Heart left ventricle (tissue), 16 donors: ENCODE measurements at regions not wholly inside any gene's neighbourhood (a gene's known extent, or its start where the extent isn't known, plus 50 kb on each side); places are given as distances from the start of the nearest gene placed in this dataset.

Source experiments
- ATAC-seq, 4 donors: fragments of 200-7000 bp; cut with Tn5 transposase; one replicate each; pipeline ENCODE4 v1.9.1; 2020 to 2022; ENCODE audit warnings: moderate library complexity in 4 of 4, mild to moderate bottlenecking in 3 of 4, moderate number of reproducible peaks in 1 of 4
- DNase-seq, 5 donors: peaks; one replicate each; pipeline ENCODE4 v3.0.0-alpha.2; 2020
- H3K27ac ChIP-seq, 12 donors: fragments of 200-600 bp; sonication (generic) in 4 of 12; one replicate each; pipeline versions ENCODE4 v1.5.0 to v1.8.0; 2016 to 2022; ENCODE audit warnings: mild to moderate bottlenecking in 2 of 12
- H3K27me3 ChIP-seq, 9 donors: fragments of 200-600 bp; sonication (generic) in 2 of 9; one replicate each; pipeline versions ENCODE4 v1.5.1 to v1.8.0; 2016 to 2022; ENCODE audit warnings: mild to moderate bottlenecking in 3 of 9
- H3K36me3 ChIP-seq, 9 donors: fragments of 200-600 bp; sonication (generic) in 2 of 9; one replicate each; pipeline versions ENCODE4 v1.5.0 to v1.8.0; 2018 to 2022; ENCODE audit warnings: mild to moderate bottlenecking in 2 of 9
- H3K4me1 ChIP-seq, 12 donors: fragments of 200-600 bp; sonication (generic) in 4 of 12; one replicate each; pipeline versions ENCODE4 v1.5.0 to v1.8.0; 2016 to 2022; ENCODE audit warnings: mild to moderate bottlenecking in 3 of 12
- H3K4me3 ChIP-seq, 12 donors: fragments of 200-600 bp; sonication (generic) in 4 of 12; one replicate each; pipeline versions ENCODE4 v1.5.0 to v1.8.0; 2017 to 2022; ENCODE audit warnings: mild to moderate bottlenecking in 9 of 12, moderate library complexity in 4 of 12
- H3K9me3 ChIP-seq, 12 donors: fragments of 200-600 bp; sonication (generic) in 4 of 12; one replicate each; pipeline versions ENCODE4 v1.5.0 to v1.8.0; 2016 to 2022; ENCODE audit warnings: mild to moderate bottlenecking in 1 of 12
- POLR2A ChIP-seq, 2 donors: fragments of 450-650 bp; IDR thresholded peaks; one replicate each; pipeline ENCODE4 v1.6.1; 2017; ENCODE audit warnings: antibody characterized with exemption in 2 of 2, mild to moderate bottlenecking in 2 of 2, moderate library complexity in 2 of 2
- WGBS, 4 donors: extraction: QIAGEN DNeasy Blood & Tissue Kit in 2 of 4; methylation state at CpG; one replicate each; pipeline versions ENCODE4 v1.1.5 to v1.1.7; 2013 to 2018; 5-methylcytosine and 5-hydroxymethylcytosine counted together
- intact Hi-C, 10 donors: fragments of 100-400 bp; cut with DNase I; formaldehyde crosslinking; loops; one replicate each; pipeline versions ENCODE4 v1.11.1 to v1.14.2; 2022
- TF ChIP-seq, protein P1 (sequence below), 12 donors: fragments of 200-600 bp; sonication (generic) in 4 of 12; IDR thresholded peaks; one replicate each; pipeline versions ENCODE4 v1.5.0 to v1.8.0; 2018 to 2022; ENCODE audit warnings: antibody characterized with exemption in 12 of 12, mild to moderate bottlenecking in 5 of 12
- donor health status: ischemic (EF 13 %, LVEDD 7.1; RV severe dilation, severe dysfunction).
- donor health status: healthy with polysubstance abuse.
- donor health status: DM: no; HTN: yes; CAD: no.
- donor health status: DM: no; HTN: no; CAD: no.
- donor health status: ischemic (EF 25% LVEDD 6.9; RV normal size, moderate dysfunction).
- donor health status: ischemic (EF 25% LVEDD 5.7; RV mildly dilated, moderate dysfunction).
- donor health status: healthy.
- donor health status: DM: yes; HTN: yes; CAD: no.
- donor health status: ischemic (EF 35%, LVEDD 5.7; RV mildly dilated, moderate dysfunction).
- donor health status: nonischemic (EF 11% LVEDD 7.7; RV severe dilation, severe dysfunction).
- donor health status: DM: yes; HTN: yes; CAD: no.
- donor health status: PGD.
- donor health status: ischemic (EF 29% LVEDD 5.4; RV normal size, mild dysfunction).
- donor health status: nonischemic (EF 23%, LVEDD 6.1; RV moderate dilation, normal function).

DNA sequence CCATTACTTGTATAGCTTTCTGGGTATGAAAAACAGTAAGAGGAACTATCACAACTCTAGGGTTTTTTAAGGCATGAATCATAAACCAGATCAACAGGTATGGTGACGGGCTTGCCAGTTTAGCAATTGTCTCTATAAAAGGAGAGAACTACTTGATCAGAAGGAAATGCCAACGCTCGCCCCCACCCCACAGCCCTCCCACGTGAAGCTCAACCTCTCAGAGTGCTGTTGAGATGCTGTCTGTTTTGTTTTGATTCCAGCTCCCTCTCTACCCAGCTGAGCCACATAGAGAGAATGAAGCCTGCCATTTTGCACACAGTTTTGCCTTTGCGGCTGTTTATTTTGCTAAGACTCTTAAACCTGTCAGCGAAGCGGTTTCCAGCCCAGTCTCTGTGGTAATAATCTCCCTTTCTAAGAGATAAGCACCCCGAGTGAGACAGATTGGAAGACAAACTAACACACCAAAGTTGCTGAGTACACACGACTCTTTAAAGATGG lies 257.9 kb upstream of the ANKRD55 start:
- intact Hi-C loops, result no loop called here
- DNase-seq (no peak), ATAC-seq (no peak)
- Histone ChIP-seq H3K4me3 (no peak overlapping the region), H3K36me3 (no peaks in the 10 kb centered on the region), H3K27me3 (no peaks in the 10 kb centered on the region), H3K27ac (no peak overlapping the region), H3K9me3 (no peaks in the 10 kb centered on the region), H3K4me1 (peaks cover 0 to 25% (median 12%) of the 10 kb centered on the region in 12 donors)
- WGBS, 4 donors, result 53 to 76% (median 61%) methylated on average over 9 of the region's 9 CpGs
- TF ChIP-seq POLR2A (IDR thresholded peaks at IDR 0.05), result no peak
- TF ChIP-seq, protein P1, sequence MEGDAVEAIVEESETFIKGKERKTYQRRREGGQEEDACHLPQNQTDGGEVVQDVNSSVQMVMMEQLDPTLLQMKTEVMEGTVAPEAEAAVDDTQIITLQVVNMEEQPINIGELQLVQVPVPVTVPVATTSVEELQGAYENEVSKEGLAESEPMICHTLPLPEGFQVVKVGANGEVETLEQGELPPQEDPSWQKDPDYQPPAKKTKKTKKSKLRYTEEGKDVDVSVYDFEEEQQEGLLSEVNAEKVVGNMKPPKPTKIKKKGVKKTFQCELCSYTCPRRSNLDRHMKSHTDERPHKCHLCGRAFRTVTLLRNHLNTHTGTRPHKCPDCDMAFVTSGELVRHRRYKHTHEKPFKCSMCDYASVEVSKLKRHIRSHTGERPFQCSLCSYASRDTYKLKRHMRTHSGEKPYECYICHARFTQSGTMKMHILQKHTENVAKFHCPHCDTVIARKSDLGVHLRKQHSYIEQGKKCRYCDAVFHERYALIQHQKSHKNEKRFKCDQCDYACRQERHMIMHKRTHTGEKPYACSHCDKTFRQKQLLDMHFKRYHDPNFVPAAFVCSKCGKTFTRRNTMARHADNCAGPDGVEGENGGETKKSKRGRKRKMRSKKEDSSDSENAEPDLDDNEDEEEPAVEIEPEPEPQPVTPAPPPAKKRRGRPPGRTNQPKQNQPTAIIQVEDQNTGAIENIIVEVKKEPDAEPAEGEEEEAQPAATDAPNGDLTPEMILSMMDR (IDR thresholded peaks at IDR 0.05), result no peak

DNA sequence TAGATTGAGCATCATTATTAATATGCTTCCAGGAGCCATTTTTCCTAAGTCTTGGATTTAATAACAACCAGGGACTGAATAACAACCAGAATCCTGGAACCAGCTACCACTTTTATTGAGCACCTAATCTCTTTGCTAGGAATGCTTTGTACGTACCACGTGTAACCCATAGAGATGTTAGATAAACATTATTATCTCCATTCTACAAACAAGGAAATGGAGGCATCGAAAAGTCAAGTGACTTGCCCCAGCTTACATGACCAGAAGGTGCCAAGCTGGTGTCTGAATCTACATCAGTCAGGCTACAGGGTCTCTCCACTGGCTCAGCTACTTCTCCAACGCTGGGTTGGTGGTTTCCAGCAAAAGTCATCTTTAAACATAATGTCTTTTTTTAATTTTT lies 256.1 kb upstream of the ANKRD55 start:
- H3K27ac ChIP-seq, result no peak overlapping the region
- no peaks in the 10 kb centered on the region for H3K36me3 ChIP-seq
- peaks cover 0 to 16% (median 8%) of the 10 kb centered on the region in 12 donors for H3K4me1 ChIP-seq
- WGBS, 4 donors, result 61 to 95% (median 90%) methylated on average over 4 of the region's 4 CpGs
- intact Hi-C loops, result loop anchor here in 5 of 10 donors (10.0 kb wide), 4 partner anchors 204 to 346 kb away; partner anchors contain the start of gene MAP3K1 (in 1 of the 5)
- TF ChIP-seq POLR2A (IDR thresholded peaks at IDR 0.05), result no peak
- TF ChIP-seq, protein P1 (IDR thresholded peaks at IDR 0.05), result no peak
- DNase-seq (no peak), ATAC-seq (no peak)
- H3K4me3 ChIP-seq, result no peak overlapping the region
- no peaks in the 10 kb centered on the region for H3K27me3 ChIP-seq
- H3K9me3 ChIP-seq, result no peaks in the 10 kb centered on the region

DNA sequence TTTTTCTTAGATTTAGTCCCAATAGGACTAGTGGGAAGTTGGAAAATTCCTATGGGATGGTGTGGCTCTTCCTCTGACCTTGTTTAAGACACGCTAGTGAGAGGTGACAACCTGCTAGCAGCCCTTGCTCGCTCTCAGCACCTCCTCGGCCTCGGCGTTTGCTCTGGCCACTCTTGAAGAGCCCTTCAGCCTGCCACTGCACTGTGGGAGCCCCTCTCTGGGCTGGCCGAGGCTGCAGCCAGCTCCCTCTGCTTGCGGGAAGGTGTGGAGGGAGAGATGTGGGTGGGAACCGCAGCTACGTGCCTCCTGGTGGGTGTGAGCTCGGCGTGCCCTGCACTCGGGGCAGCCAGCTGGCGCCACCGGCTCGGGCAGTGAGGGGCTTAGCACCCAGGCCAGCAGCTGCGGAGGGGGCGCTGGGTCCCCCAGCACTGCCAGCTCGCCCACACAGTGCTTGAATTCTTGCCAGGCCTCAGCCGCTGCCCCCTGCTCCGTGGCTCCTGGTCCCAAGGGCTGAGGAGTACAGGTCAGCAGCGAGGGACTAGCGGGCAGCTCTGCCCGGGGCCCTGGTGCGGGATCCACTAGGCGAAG lies 254.5 kb upstream of the ANKRD55 start:
- ATAC-seq (no peak), DNase-seq (no peak)
- 79 to 97% (median 94%) methylated on average over 19 to 25 of the region's 25 CpGs for WGBS, 4 donors
- Histone ChIP-seq H3K27ac (no peak overlapping the region), H3K4me1 (peaks cover 0 to 7% (median 0%) of the 10 kb centered on the region in 12 donors), H3K36me3 (no peaks in the 10 kb centered on the region), H3K4me3 (no peak overlapping the region), H3K27me3 (no peaks in the 10 kb centered on the region), H3K9me3 (no peaks in the 10 kb centered on the region)
- intact Hi-C loops, result loop anchor here in 5 of 10 donors (10.0 kb wide), 4 partner anchors 203 to 347 kb away; partner anchors contain the start of gene MAP3K1 (in 1 of the 5)
- TF ChIP-seq, protein P1 (IDR thresholded peaks at IDR 0.05), result no peak
- no peak for TF ChIP-seq POLR2A (IDR thresholded peaks at IDR 0.05)

DNA sequence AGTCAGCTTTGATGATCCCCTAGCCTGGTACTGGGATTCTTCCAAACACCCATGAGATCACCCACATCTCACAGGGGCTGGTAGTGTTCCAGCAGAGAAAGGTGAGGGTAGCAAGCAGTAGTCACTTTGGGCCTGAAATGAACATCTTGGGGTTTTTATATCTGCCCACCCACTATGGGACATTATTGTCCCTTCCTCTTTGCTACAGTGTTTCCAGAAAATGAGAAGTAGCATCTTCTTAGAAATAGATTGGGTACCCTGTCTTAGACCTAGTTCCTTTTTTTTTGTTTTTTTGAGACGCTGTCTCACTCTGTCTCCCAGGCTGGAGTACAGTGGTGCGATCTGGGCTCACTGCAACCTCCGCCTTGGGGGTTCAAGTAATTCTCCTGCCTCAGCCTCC lies 249.2 kb upstream of the ANKRD55 start:
- TF ChIP-seq, protein P1 (IDR thresholded peaks at IDR 0.05), result no peak
- TF ChIP-seq POLR2A (IDR thresholded peaks at IDR 0.05), result no peak
- Histone ChIP-seq H3K36me3 (no peaks in the 10 kb centered on the region), H3K9me3 (no peaks in the 10 kb centered on the region), H3K27me3 (no peaks in the 10 kb centered on the region), H3K27ac (peak overlapping the region in 10 of 12 donors; percentile 88 to 98 (median 96)), H3K4me1 (peaks cover 4 to 42% (median 22%) of the 10 kb centered on the region in 12 donors), H3K4me3 (peak overlapping the region in 1 of 12 donors; percentile 71)
- 92 to 93% (median 92%) methylated on average over 3 of the region's 3 CpGs for WGBS, 4 donors
- intact Hi-C loops, result loop anchor here in 8 of 10 donors (5.0 to 10.0 kb wide), 8 partner anchors 105 to 352 kb away; partner anchors contain the start of gene MAP3K1 (in 4 of the 8)
- no peak for DNase-seq
- ATAC-seq, result no peak
